Left lung (tissue), 4 donors: ENCODE measurements at regions not wholly inside any gene's neighbourhood (a gene's known extent, or its start where the extent isn't known, plus 50 kb on each side); places are given as distances from the start of the nearest gene placed in this dataset.

Source experiments
- ATAC-seq: fragments of 200-7000 bp; cut with Tn5 transposase; one replicate; pipeline ENCODE4 v1.9.1; 2020; ENCODE audit warnings: moderate library complexity
- DNase-seq, 4 donors: peaks; one replicate each; pipeline ENCODE4 v3.0.0-alpha.2; 2013 to 2020
- H3K27ac ChIP-seq, 2 donors: fragments of 200-600 bp; sonication (generic) in 1 of 2; one replicate each; pipeline versions ENCODE4 v1.5.0 to v1.8.0; 2020 to 2021
- H3K27me3 ChIP-seq, 2 donors: fragments of 200-600 bp; sonication (generic) in 1 of 2; one replicate each; pipeline versions ENCODE4 v1.5.0 to v1.8.0; 2020 to 2021
- H3K36me3 ChIP-seq, 2 donors: fragments of 200-600 bp; sonication (generic) in 1 of 2; one replicate each; pipeline versions ENCODE4 v1.5.0 to v1.8.0; 2020 to 2021
- H3K4me1 ChIP-seq, 2 donors: fragments of 200-600 bp; one replicate each; pipeline ENCODE4 v1.8.0; 2021
- H3K4me3 ChIP-seq, 2 donors: fragments of 200-600 bp; sonication (generic) in 1 of 2; one replicate each; pipeline versions ENCODE4 v1.5.0 to v1.8.0; 2020 to 2021; ENCODE audit warnings: mild to moderate bottlenecking in 1 of 2
- H3K9me3 ChIP-seq, 2 donors: fragments of 200-600 bp; sonication (generic) in 1 of 2; one replicate each; pipeline versions ENCODE4 v1.5.0 to v1.8.0; 2020 to 2021
- intact Hi-C, 2 donors: fragments of 100-400 bp; cut with DNase I; formaldehyde crosslinking; loops; one replicate each; pipeline versions ENCODE4 v1.11.2 to v1.14.2; 2022
- TF ChIP-seq, protein P1 (sequence below), 2 donors: fragments of 200-600 bp; sonication (generic) in 1 of 2; IDR thresholded peaks; one replicate each; pipeline versions ENCODE4 v1.5.0 to v1.8.0; 2021; ENCODE audit warnings: antibody characterized with exemption in 2 of 2
- donor health status: DM: no; HTN: yes; CAD: no.
- donor health status: DM: no; HTN: no; CAD: no.

DNA sequence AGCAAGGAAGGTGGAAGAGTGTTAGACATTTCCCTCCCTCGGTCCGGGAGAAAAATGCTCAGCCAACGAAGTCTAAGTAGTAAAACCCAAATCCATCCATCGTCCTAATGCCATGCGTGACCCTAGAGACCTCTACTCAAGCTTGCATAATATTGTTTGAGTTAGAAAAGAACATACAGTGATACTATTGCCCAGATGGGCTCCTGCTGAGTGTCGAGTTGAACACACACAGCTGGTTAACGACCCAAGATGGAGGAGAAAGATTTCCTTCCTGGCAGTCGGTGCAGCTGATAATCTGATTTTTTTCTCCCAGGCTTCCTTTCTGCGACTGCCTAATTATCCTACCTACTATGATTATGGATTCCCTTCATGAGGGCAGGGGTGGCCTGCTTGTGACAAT is 164.4 kb upstream of the KCNG1 start:
- H3K4me1 ChIP-seq: no peaks in the 10 kb centered on the region
- H3K4me3 ChIP-seq: no peak overlapping the region
- no peaks in the 10 kb centered on the region for H3K36me3 ChIP-seq
- intact Hi-C loops: no loop called here
- H3K27ac ChIP-seq: no peak overlapping the region
- peak in 2 of 4 donors; percentile 32 to 67 for DNase-seq
- no peaks in the 10 kb centered on the region for H3K9me3 ChIP-seq
- no peak for ATAC-seq
- TF ChIP-seq, protein P1, sequence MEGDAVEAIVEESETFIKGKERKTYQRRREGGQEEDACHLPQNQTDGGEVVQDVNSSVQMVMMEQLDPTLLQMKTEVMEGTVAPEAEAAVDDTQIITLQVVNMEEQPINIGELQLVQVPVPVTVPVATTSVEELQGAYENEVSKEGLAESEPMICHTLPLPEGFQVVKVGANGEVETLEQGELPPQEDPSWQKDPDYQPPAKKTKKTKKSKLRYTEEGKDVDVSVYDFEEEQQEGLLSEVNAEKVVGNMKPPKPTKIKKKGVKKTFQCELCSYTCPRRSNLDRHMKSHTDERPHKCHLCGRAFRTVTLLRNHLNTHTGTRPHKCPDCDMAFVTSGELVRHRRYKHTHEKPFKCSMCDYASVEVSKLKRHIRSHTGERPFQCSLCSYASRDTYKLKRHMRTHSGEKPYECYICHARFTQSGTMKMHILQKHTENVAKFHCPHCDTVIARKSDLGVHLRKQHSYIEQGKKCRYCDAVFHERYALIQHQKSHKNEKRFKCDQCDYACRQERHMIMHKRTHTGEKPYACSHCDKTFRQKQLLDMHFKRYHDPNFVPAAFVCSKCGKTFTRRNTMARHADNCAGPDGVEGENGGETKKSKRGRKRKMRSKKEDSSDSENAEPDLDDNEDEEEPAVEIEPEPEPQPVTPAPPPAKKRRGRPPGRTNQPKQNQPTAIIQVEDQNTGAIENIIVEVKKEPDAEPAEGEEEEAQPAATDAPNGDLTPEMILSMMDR (IDR thresholded peaks at IDR 0.05): no peak
- H3K27me3 ChIP-seq: peaks cover 0 to 23% of the 10 kb centered on the region in 2 donors

DNA sequence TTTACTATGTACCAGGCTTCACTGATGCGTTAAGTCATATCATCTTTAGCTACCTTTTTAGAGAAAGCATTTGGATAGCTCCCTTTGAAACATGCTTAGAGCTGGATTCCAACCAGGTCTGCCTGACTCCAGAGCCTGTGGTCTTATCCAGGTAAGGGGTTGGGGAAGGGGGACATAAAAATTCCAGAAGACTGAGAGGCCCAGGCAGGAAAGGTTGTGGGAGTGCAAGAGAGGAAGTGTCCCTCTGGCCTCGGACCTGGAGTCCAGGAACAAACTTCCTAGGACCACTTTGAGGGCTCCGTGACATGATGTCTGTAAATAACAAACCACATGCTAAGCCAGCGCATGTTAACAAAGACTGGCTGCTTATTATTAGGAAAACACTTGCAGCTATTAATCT is 163.0 kb upstream of the KCNG1 start:
- DNase-seq (no peak), ATAC-seq (no peak)
- intact Hi-C loops: no loop called here
- H3K9me3 ChIP-seq: no peaks in the 10 kb centered on the region
- TF ChIP-seq, protein P1 (IDR thresholded peaks at IDR 0.05): no peak
- no peak overlapping the region for H3K4me3 ChIP-seq
- H3K27me3 ChIP-seq: peaks cover 0 to 23% of the 10 kb centered on the region in 2 donors
- no peaks in the 10 kb centered on the region for H3K4me1 ChIP-seq
- no peaks in the 10 kb centered on the region for H3K36me3 ChIP-seq
- H3K27ac ChIP-seq: no peak overlapping the region

DNA sequence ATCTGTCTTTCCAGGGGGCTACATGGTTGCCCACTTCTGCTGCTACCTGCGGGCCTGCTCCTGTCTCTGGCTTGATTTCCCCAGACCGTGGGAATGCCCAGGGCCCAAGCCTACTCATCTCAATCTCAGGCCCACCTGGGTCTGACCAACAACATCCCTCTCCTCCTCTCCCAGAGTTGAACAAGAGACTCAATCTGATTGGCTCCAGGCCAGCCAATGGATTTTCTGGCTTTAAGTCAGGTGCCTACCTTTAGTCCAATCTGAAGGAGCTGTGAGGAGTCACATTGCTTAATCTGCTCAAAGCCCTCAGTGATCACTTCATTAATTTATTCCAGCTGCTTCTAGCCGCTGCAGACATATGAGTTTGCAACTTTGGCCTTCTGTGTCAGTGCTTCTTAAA is 162.4 kb upstream of the KCNG1 start:
- Histone ChIP-seq H3K27me3 (peaks cover 0 to 26% of the 10 kb centered on the region in 2 donors), H3K36me3 (no peaks in the 10 kb centered on the region), H3K9me3 (no peaks in the 10 kb centered on the region), H3K27ac (no peak overlapping the region), H3K4me1 (no peaks in the 10 kb centered on the region), H3K4me3 (no peak overlapping the region)
- ATAC-seq (no peak), DNase-seq (no peak)
- intact Hi-C loops: no loop called here
- TF ChIP-seq, protein P1 (IDR thresholded peaks at IDR 0.05): no peak

DNA sequence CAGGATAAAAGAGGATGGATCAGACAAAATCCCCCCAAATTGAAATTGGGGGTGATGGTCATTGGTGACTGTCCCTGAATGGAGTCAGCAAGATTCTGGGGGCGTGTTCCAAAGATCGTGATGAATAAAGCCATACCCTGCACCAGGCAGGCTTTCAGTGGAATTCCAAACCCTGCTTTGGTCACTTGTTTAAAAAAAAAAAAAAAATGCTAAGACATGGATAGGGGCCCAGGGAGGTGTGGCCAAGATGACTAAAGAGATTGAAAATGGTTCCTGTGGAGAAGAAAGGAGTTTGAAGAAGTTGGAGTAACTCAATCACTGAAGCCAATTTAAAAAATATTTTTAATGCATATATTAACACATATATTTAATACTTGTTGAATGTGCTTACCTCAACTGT is 161.4 kb upstream of the KCNG1 start:
- Histone ChIP-seq H3K36me3 (no peaks in the 10 kb centered on the region), H3K27me3 (peaks cover 0 to 31% of the 10 kb centered on the region in 2 donors), H3K9me3 (no peaks in the 10 kb centered on the region), H3K4me3 (no peak overlapping the region), H3K4me1 (no peaks in the 10 kb centered on the region), H3K27ac (no peak overlapping the region)
- intact Hi-C loops: no loop called here
- TF ChIP-seq, protein P1 (IDR thresholded peaks at IDR 0.05): no peak
- ATAC-seq (no peak), DNase-seq (no peak)

DNA sequence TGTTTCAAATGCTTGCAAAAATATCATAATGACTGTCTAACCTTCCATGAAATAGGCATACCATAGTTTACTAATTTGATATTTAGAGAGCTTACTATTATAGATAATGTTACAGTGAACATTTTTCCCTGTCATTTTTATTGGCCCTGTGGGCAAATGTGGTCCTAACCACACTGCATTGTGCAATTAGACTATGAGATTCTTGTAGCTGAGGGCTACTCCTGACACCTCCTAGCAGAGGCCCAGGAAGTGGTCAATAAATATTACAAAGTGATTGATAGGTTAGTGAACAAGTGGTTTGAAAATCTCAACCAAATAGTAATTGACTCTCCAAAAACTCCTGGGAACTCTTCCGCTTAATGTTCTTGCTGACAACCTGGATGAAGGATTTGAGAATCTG is 160.5 kb upstream of the KCNG1 start:
- ATAC-seq (no peak), DNase-seq (no peak)
- no peak overlapping the region for H3K4me3 ChIP-seq
- no peak overlapping the region for H3K27ac ChIP-seq
- no peaks in the 10 kb centered on the region for H3K36me3 ChIP-seq
- intact Hi-C loops: no loop called here
- no peaks in the 10 kb centered on the region for H3K9me3 ChIP-seq
- peaks cover 0 to 40% of the 10 kb centered on the region in 2 donors for H3K27me3 ChIP-seq
- TF ChIP-seq, protein P1 (IDR thresholded peaks at IDR 0.05): no peak
- no peaks in the 10 kb centered on the region for H3K4me1 ChIP-seq
